Ishikawa (cell line): ENCODE measurements at regions not wholly inside any gene's neighbourhood (a gene's known extent, or its start where the extent isn't known, plus 50 kb on each side); places are given as distances from the start of the nearest gene placed in this dataset.

Experiments used
- CEBPB ChIP-seq: IDR thresholded peaks from 2 replicates; pipeline ENCODE4 v1.6.1; 2012
- CREB1 ChIP-seq: IDR thresholded peaks from 2 replicates; pipeline ENCODE4 v1.6.1; 2012; ENCODE audit warnings: low read depth
- EGR1 ChIP-seq: IDR thresholded peaks from 2 replicates; pipeline ENCODE4 v1.6.1; 2012
- EP300 ChIP-seq: IDR thresholded peaks from 2 replicates; pipeline ENCODE4 v1.6.1; 2012; ENCODE audit warnings: borderline replicate concordance
- FOXM1 ChIP-seq: IDR thresholded peaks from 2 replicates; pipeline ENCODE4 v1.6.1; 2012; ENCODE audit warnings: low read depth, borderline replicate concordance
- NFIC ChIP-seq: IDR thresholded peaks from 2 replicates; pipeline ENCODE4 v1.6.1; 2012
- RAD21 ChIP-seq: IDR thresholded peaks from 2 replicates; pipeline ENCODE4 v1.6.1; 2012; ENCODE audit warnings: low read depth
- TAF1 ChIP-seq: IDR thresholded peaks from 2 replicates; pipeline ENCODE4 v1.6.1; 2012; ENCODE audit warnings: low read depth, mild to moderate bottlenecking
- TCF12 ChIP-seq: IDR thresholded peaks from 2 replicates; pipeline ENCODE4 v1.6.1; 2012; ENCODE audit warnings: low read depth
- TEAD4 ChIP-seq: IDR thresholded peaks from 2 replicates; pipeline ENCODE4 v1.6.1; 2012
- YY1 ChIP-seq: IDR thresholded peaks from 2 replicates; pipeline ENCODE4 v1.6.1; 2012; ENCODE audit warnings: low read depth
- ZBTB7A ChIP-seq: IDR thresholded peaks from 2 replicates; pipeline ENCODE4 v1.6.1; 2012; ENCODE audit warnings: low read depth
- TF ChIP-seq, protein P1 (sequence below): IDR thresholded peaks from 2 replicates; pipeline ENCODE4 v1.6.1; 2012
- TF ChIP-seq, protein P2 (sequence below): IDR thresholded peaks from 2 replicates; pipeline ENCODE4 v1.6.1; 2012
- TF ChIP-seq, protein P3 (sequence below): IDR thresholded peaks from 2 replicates; pipeline ENCODE4 v1.6.1; 2012; ENCODE audit warnings: low read depth, mild to moderate bottlenecking

GRCh38 chr4:13095722-13096121 lies 388.4 kb downstream of the RAB28 start:
- no peak for TF ChIP-seq EGR1
- TF ChIP-seq RAD21, result no peak
- TF ChIP-seq, protein P1, sequence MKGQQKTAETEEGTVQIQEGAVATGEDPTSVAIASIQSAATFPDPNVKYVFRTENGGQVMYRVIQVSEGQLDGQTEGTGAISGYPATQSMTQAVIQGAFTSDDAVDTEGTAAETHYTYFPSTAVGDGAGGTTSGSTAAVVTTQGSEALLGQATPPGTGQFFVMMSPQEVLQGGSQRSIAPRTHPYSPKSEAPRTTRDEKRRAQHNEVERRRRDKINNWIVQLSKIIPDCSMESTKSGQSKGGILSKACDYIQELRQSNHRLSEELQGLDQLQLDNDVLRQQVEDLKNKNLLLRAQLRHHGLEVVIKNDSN, result no peak
- TF ChIP-seq CREB1, result no peak
- no peak for TF ChIP-seq YY1
- no peak for TF ChIP-seq FOXM1
- no peak for TF ChIP-seq ZBTB7A
- TF ChIP-seq, protein P2, sequence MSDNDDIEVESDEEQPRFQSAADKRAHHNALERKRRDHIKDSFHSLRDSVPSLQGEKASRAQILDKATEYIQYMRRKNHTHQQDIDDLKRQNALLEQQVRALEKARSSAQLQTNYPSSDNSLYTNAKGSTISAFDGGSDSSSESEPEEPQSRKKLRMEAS, result no peak

DNA sequence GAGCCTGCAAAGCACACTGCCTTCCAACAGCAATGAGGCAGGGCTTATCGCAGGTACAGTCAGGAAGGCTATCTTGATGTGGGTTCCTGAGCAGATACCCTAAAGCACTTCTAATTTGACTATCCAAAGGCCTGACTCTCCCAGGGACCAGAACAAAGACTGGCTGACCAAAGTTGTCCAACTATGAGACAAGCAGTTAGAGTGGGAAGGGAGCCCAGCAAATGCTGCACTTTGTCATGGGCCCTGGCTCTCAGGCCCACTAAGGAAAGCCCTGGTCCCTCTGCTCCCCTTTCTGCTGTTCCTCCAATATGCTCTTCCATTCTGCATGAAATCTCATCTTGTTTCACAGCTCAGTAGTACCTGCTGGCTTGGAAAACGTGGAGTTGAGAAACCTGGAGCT lies 391.0 kb downstream of the RAB28 start:
- TF ChIP-seq YY1 (no peak), FOXM1 (no peak), RAD21 (no peak)
- TF ChIP-seq, protein P1, result no peak

DNA sequence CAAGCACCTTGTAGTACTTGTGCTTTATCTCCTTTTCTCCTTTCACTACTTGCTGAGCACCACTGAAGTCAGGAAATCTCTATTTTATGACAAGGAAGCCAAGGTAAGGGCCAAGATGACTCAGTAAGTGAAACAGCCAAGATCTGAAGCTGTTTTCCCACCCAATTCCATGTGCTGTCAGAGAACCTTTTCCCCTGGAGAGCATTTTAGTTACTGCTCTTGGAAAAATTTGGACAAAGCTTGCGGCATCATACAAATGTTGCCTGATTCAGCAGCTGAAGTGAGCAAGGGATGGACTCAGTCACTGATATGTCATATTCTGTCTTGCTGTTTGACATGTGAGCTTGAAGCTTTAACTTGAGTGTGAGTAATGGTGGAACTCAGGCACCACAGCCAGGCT lies 391.4 kb downstream of the RAB28 start:
- TF ChIP-seq CEBPB (no peak), RAD21 (no peak), TCF12 (no peak), TAF1 (no peak), YY1 (no peak)
- TF ChIP-seq, protein P1, result no peak
- TF ChIP-seq, protein P2, result no peak

DNA sequence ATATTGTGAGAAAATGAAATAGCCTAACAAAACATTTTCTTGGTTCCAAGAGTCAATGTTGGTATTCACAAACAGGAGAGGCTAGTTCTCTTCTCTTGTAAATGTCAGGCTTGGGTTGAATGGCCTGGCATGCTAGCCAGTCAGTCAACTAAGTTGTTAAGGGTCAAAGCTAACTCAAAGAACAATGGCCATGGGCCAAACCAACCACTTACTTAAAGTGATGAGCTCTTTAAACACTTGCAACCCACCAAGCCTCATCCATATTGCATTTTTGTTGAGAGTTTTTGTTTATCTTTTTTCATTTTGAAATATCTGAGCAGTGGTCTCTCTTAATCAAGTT lies 394.5 kb downstream of the RAB28 start:
- TF ChIP-seq NFIC, result no peak
- no peak for TF ChIP-seq CREB1
- no peak for TF ChIP-seq TEAD4
- no peak for TF ChIP-seq EGR1
- TF ChIP-seq EP300, result no peak
- no peak for TF ChIP-seq TAF1
- TF ChIP-seq YY1, result no peak
- no peak for TF ChIP-seq CEBPB
- TF ChIP-seq, protein P2, result no peak
- TF ChIP-seq, protein P1, result no peak
- TF ChIP-seq FOXM1, result no peak
- TF ChIP-seq RAD21, result no peak
- TF ChIP-seq ZBTB7A, result no peak
- TF ChIP-seq, protein P3, sequence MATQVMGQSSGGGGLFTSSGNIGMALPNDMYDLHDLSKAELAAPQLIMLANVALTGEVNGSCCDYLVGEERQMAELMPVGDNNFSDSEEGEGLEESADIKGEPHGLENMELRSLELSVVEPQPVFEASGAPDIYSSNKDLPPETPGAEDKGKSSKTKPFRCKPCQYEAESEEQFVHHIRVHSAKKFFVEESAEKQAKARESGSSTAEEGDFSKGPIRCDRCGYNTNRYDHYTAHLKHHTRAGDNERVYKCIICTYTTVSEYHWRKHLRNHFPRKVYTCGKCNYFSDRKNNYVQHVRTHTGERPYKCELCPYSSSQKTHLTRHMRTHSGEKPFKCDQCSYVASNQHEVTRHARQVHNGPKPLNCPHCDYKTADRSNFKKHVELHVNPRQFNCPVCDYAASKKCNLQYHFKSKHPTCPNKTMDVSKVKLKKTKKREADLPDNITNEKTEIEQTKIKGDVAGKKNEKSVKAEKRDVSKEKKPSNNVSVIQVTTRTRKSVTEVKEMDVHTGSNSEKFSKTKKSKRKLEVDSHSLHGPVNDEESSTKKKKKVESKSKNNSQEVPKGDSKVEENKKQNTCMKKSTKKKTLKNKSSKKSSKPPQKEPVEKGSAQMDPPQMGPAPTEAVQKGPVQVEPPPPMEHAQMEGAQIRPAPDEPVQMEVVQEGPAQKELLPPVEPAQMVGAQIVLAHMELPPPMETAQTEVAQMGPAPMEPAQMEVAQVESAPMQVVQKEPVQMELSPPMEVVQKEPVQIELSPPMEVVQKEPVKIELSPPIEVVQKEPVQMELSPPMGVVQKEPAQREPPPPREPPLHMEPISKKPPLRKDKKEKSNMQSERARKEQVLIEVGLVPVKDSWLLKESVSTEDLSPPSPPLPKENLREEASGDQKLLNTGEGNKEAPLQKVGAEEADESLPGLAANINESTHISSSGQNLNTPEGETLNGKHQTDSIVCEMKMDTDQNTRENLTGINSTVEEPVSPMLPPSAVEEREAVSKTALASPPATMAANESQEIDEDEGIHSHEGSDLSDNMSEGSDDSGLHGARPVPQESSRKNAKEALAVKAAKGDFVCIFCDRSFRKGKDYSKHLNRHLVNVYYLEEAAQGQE, result no peak
- no peak for TF ChIP-seq TCF12

DNA sequence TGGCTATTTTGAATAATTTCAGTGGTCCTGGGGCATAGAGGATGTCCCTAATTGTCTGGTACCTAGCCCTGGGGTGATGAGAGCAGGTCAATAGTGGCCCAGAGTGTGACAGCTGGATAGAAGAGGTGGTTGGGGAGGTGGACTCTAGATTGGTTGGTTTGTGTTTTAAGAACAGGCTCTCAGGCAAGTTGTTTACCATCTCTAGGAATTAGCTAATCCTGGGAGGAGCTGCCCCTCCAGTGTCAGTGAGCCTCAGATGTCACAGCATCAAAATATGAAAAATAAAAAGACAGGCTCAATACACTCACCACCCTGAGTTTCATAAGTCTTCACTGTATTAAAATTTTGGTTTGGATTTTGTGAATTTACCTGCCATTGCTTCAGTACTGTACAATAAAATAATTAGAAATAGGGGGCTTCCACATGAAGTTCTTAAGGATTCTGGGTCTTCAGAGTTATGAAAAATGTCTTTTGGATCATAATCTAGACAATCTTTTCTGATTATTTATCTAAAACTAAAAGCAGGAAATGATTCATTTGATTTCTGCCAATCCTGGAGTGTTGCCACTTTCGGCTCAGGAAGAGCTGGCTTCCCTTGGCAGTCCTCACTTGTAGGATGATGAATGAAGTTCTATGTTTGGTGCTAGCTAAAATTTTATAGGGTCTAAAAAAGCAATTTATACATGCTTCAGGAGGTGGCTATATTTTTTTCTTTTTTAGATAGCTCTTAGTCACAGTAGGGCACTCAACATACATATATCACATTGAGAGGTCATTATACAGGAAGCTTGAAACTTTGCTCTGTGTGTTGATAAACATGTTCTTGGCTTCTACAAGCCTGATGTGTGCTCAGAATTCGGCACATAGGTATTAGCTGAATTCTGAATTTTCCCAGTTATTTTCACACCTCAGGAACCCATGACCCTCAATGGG lies 395.1 kb downstream of the RAB28 start:
- TF ChIP-seq FOXM1, result no peak
- no peak for TF ChIP-seq NFIC
- no peak for TF ChIP-seq EGR1
- no peak for TF ChIP-seq RAD21
- TF ChIP-seq TEAD4, result no peak
- no peak for TF ChIP-seq TCF12
- TF ChIP-seq, protein P3, result no peak
- no peak for TF ChIP-seq YY1
- no peak for TF ChIP-seq EP300
- TF ChIP-seq CEBPB, result no peak
- no peak for TF ChIP-seq CREB1
- TF ChIP-seq ZBTB7A, result no peak
- no peak for TF ChIP-seq TAF1
- TF ChIP-seq, protein P1, result no peak
- TF ChIP-seq, protein P2, result no peak
